ENCODE measurements at regions not wholly inside any gene's neighbourhood (a gene's known extent, or its start where the extent isn't known, plus 50 kb on each side); places are given as distances from the start of the nearest gene placed in this dataset.

GRCh38 chr13:72313546-72313945 is 413.9 kb downstream of the MZT1 start:
- no peaks in the 10 kb centered on the region for H3K27me3 ChIP-seq (ENCODE audit: insufficient read depth, low read depth)
- H3K36me3 ChIP-seq (ENCODE audit: insufficient read depth) = no peaks in the 10 kb centered on the region
- no peak overlapping the region for H3K4me2 ChIP-seq
- no peak overlapping the region for H2AFZ ChIP-seq (ENCODE audit: low read depth)
- H3K9ac ChIP-seq = no peak overlapping the region
- H3K4me1 ChIP-seq (ENCODE audit: low read depth, poor library complexity, severe bottlenecking) = no peaks in the 10 kb centered on the region
- H3K27ac ChIP-seq = no peak overlapping the region
- H4K20me1 ChIP-seq (ENCODE audit: insufficient read depth) = no peaks in the 10 kb centered on the region
- H3K4me3 ChIP-seq (IDR thresholded peaks at IDR 0.05; ENCODE audit: insufficient read depth, low read depth, low read length) = no peak overlapping the region
- TF ChIP-seq, protein P1, sequence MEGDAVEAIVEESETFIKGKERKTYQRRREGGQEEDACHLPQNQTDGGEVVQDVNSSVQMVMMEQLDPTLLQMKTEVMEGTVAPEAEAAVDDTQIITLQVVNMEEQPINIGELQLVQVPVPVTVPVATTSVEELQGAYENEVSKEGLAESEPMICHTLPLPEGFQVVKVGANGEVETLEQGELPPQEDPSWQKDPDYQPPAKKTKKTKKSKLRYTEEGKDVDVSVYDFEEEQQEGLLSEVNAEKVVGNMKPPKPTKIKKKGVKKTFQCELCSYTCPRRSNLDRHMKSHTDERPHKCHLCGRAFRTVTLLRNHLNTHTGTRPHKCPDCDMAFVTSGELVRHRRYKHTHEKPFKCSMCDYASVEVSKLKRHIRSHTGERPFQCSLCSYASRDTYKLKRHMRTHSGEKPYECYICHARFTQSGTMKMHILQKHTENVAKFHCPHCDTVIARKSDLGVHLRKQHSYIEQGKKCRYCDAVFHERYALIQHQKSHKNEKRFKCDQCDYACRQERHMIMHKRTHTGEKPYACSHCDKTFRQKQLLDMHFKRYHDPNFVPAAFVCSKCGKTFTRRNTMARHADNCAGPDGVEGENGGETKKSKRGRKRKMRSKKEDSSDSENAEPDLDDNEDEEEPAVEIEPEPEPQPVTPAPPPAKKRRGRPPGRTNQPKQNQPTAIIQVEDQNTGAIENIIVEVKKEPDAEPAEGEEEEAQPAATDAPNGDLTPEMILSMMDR (conservative IDR thresholded peaks at IDR 0.05; ENCODE audit: low read depth, low read length) = no peak
- no peaks in the 10 kb centered on the region for H3K79me2 ChIP-seq (ENCODE audit: insufficient read depth, low read depth)

GRCh38 chr13:72303941-72304746 is 423.3 kb downstream of the MZT1 start:
- H2AFZ ChIP-seq (ENCODE audit: low read depth) = no peak overlapping the region
- H3K9ac ChIP-seq = no peak overlapping the region
- no peaks in the 10 kb centered on the region for H3K27me3 ChIP-seq (ENCODE audit: insufficient read depth, low read depth)
- no peaks in the 10 kb centered on the region for H4K20me1 ChIP-seq (ENCODE audit: insufficient read depth)
- no peak overlapping the region for H3K27ac ChIP-seq
- TF ChIP-seq, protein P1 (conservative IDR thresholded peaks at IDR 0.05; ENCODE audit: low read depth, low read length) = no peak
- H3K36me3 ChIP-seq (ENCODE audit: insufficient read depth) = no peaks in the 10 kb centered on the region
- no peak overlapping the region for H3K4me2 ChIP-seq
- H3K79me2 ChIP-seq (ENCODE audit: insufficient read depth, low read depth) = no peaks in the 10 kb centered on the region
- H3K4me3 ChIP-seq (IDR thresholded peaks at IDR 0.05; ENCODE audit: insufficient read depth, low read depth, low read length) = no peak overlapping the region
- H3K4me1 ChIP-seq (ENCODE audit: low read depth, poor library complexity, severe bottlenecking) = no peaks in the 10 kb centered on the region

GRCh38 chr13:72296246-72296645 is 429.2 kb upstream of the DACH1 start:
- H3K4me1 ChIP-seq (ENCODE audit: low read depth, poor library complexity, severe bottlenecking) = no peaks in the 10 kb centered on the region
- H3K9ac ChIP-seq = no peak overlapping the region
- no peak overlapping the region for H3K4me3 ChIP-seq (IDR thresholded peaks at IDR 0.05; ENCODE audit: insufficient read depth, low read depth, low read length)
- no peaks in the 10 kb centered on the region for H3K79me2 ChIP-seq (ENCODE audit: insufficient read depth, low read depth)
- TF ChIP-seq, protein P1 (conservative IDR thresholded peaks at IDR 0.05; ENCODE audit: low read depth, low read length) = no peak
- H3K4me2 ChIP-seq = no peak overlapping the region
- no peaks in the 10 kb centered on the region for H3K36me3 ChIP-seq (ENCODE audit: insufficient read depth)
- H3K27ac ChIP-seq = no peak overlapping the region
- H4K20me1 ChIP-seq (ENCODE audit: insufficient read depth) = no peaks in the 10 kb centered on the region
- H3K27me3 ChIP-seq (ENCODE audit: insufficient read depth, low read depth) = no peaks in the 10 kb centered on the region
- no peak overlapping the region for H2AFZ ChIP-seq (ENCODE audit: low read depth)

- Histone ChIP-seq H3K9ac (no peak overlapping the region), H3K4me1 (ENCODE audit: low read depth, poor library complexity, severe bottlenecking) (no peaks in the 10 kb centered on the region), H4K20me1 (ENCODE audit: insufficient read depth) (no peaks in the 10 kb centered on the region), H3K4me2 (no peak overlapping the region), H3K27me3 (ENCODE audit: insufficient read depth, low read depth) (no peaks in the 10 kb centered on the region), H2AFZ (ENCODE audit: low read depth) (no peak overlapping the region), H3K36me3 (ENCODE audit: insufficient read depth) (no peaks in the 10 kb centered on the region), H3K27ac (no peak overlapping the region), H3K4me3 (IDR thresholded peaks at IDR 0.05; ENCODE audit: insufficient read depth, low read depth, low read length) (no peak overlapping the region), H3K79me2 (ENCODE audit: insufficient read depth, low read depth) (no peaks in the 10 kb centered on the region)
- TF ChIP-seq, protein P1 (conservative IDR thresholded peaks at IDR 0.05; ENCODE audit: low read depth, low read length) = no peak
Measured at GRCh38 chr13:72295153-72295552, 428.1 kb upstream of the DACH1 start.
